ENCODE measurements at regions not wholly inside any gene's neighbourhood (a gene's known extent, or its start where the extent isn't known, plus 50 kb on each side); places are given as distances from the start of the nearest gene placed in this dataset.
A peak's percentile ranks its signal among the peaks of the same experiment; 100 is the strongest.

- WGBS (ENCODE audit: extremely low coverage, insufficient coverage, low lambda C conversion rate), result no CpG with 5 or more reads among the region's 1 CpG
- Histone ChIP-seq H3K4ac (ENCODE audit: low read depth, low read length) (no peak overlapping the region), H3K79me1 (ENCODE audit: low read length) (no peaks in the 10 kb centered on the region), H3K18ac (ENCODE audit: low read length) (no peak overlapping the region), H3K27ac (ENCODE audit: low read depth, low read length) (no peak overlapping the region), H2BK15ac (replicated peaks; ENCODE audit: low read depth) (no peak overlapping the region), H3K27me3 (ENCODE audit: insufficient read depth, low read length, poor library complexity) (peaks cover 2% of the 10 kb centered on the region), H3K9ac (ENCODE audit: low read length) (no peak overlapping the region), H3K4me3 (ENCODE audit: low read length) (no peak overlapping the region), H4K5ac (ENCODE audit: low read length) (no peak overlapping the region), H3K4me1 (ENCODE audit: control insufficient read depth, low read depth, low read length) (no peaks in the 10 kb centered on the region), H2BK120ac (ENCODE audit: low read depth, low read length) (no peak overlapping the region), H4K8ac (ENCODE audit: low read depth, low read length) (no peak overlapping the region), H3K79me2 (ENCODE audit: control insufficient read depth, insufficient read depth, low read length) (no peaks in the 10 kb centered on the region), H3K4me2 (ENCODE audit: low read length) (no peak overlapping the region), H3K36me3 (ENCODE audit: control insufficient read depth, insufficient read depth, low read length) (no peaks in the 10 kb centered on the region), H3K23ac (ENCODE audit: low read length) (no peak overlapping the region), H3K56ac (ENCODE audit: low read length) (no peak overlapping the region), H2AK5ac (ENCODE audit: low read length) (no peak overlapping the region), H2BK5ac (ENCODE audit: low read length) (no peak overlapping the region)
- no peak for DNase-seq
These were observed 302.1 kb upstream of the MME start for GRCh38 chr3:154778057-154778456.

- Histone ChIP-seq H3K36me3 (ENCODE audit: control insufficient read depth, insufficient read depth, low read length) (no peaks in the 10 kb centered on the region), H4K5ac (ENCODE audit: low read length) (no peak overlapping the region), H2BK15ac (replicated peaks; ENCODE audit: low read depth) (no peak overlapping the region), H2BK5ac (ENCODE audit: low read length) (no peak overlapping the region), H3K27ac (ENCODE audit: low read depth, low read length) (no peak overlapping the region), H3K4me1 (ENCODE audit: control insufficient read depth, low read depth, low read length) (no peaks in the 10 kb centered on the region), H3K23ac (ENCODE audit: low read length) (no peak overlapping the region), H3K9ac (ENCODE audit: low read length) (no peak overlapping the region), H3K79me2 (ENCODE audit: control insufficient read depth, insufficient read depth, low read length) (no peaks in the 10 kb centered on the region), H3K4me2 (ENCODE audit: low read length) (no peak overlapping the region), H3K4me3 (ENCODE audit: low read length) (no peak overlapping the region), H3K4ac (ENCODE audit: low read depth, low read length) (no peak overlapping the region), H4K8ac (ENCODE audit: low read depth, low read length) (no peak overlapping the region), H3K79me1 (ENCODE audit: low read length) (no peaks in the 10 kb centered on the region), H2BK120ac (ENCODE audit: low read depth, low read length) (no peak overlapping the region), H3K56ac (ENCODE audit: low read length) (no peak overlapping the region), H2AK5ac (ENCODE audit: low read length) (no peak overlapping the region), H3K18ac (ENCODE audit: low read length) (no peak overlapping the region), H3K27me3 (ENCODE audit: insufficient read depth, low read length, poor library complexity) (peaks cover 1% of the 10 kb centered on the region)
- no CpG with 5 or more reads among the region's 5 CpGs for WGBS (ENCODE audit: extremely low coverage, insufficient coverage, low lambda C conversion rate)
- DNase-seq, result peak; percentile 14
These were observed 303.4 kb upstream of the MME start for GRCh38 chr3:154776549-154777225.

GRCh38 chr3:154775821-154776548, 304.1 kb upstream of the MME start:
- H3K4me2 ChIP-seq (ENCODE audit: low read length), result no peak overlapping the region
- H3K4ac ChIP-seq (ENCODE audit: low read depth, low read length), result no peak overlapping the region
- H3K79me2 ChIP-seq (ENCODE audit: control insufficient read depth, insufficient read depth, low read length), result no peaks in the 10 kb centered on the region
- H4K8ac ChIP-seq (ENCODE audit: low read depth, low read length), result no peak overlapping the region
- no peak overlapping the region for H3K27ac ChIP-seq (ENCODE audit: low read depth, low read length)
- peak; percentile 34 for DNase-seq
- H3K4me3 ChIP-seq (ENCODE audit: low read length), result no peak overlapping the region
- no peaks in the 10 kb centered on the region for H3K36me3 ChIP-seq (ENCODE audit: control insufficient read depth, insufficient read depth, low read length)
- H3K4me1 ChIP-seq (ENCODE audit: control insufficient read depth, low read depth, low read length), result no peaks in the 10 kb centered on the region
- H4K5ac ChIP-seq (ENCODE audit: low read length), result no peak overlapping the region
- no peak overlapping the region for H3K9ac ChIP-seq (ENCODE audit: low read length)
- no peak overlapping the region for H3K23ac ChIP-seq (ENCODE audit: low read length)
- H3K56ac ChIP-seq (ENCODE audit: low read length), result no peak overlapping the region
- no peak overlapping the region for H2BK5ac ChIP-seq (ENCODE audit: low read length)
- H2BK15ac ChIP-seq (replicated peaks; ENCODE audit: low read depth), result no peak overlapping the region
- H3K27me3 ChIP-seq (ENCODE audit: insufficient read depth, low read length, poor library complexity), result no peaks in the 10 kb centered on the region
- no peaks in the 10 kb centered on the region for H3K79me1 ChIP-seq (ENCODE audit: low read length)
- H3K18ac ChIP-seq (ENCODE audit: low read length), result no peak overlapping the region
- no CpG with 5 or more reads among the region's 1 CpG for WGBS (ENCODE audit: extremely low coverage, insufficient coverage, low lambda C conversion rate)
- H2BK120ac ChIP-seq (ENCODE audit: low read depth, low read length), result no peak overlapping the region
- no peak overlapping the region for H2AK5ac ChIP-seq (ENCODE audit: low read length)

GRCh38 chr3:154766765-154767503, 313.2 kb upstream of the MME start:
- no peak for DNase-seq
- no peaks in the 10 kb centered on the region for H3K79me1 ChIP-seq (ENCODE audit: low read length)
- no CpG with 5 or more reads among the region's 5 CpGs for whole genome bisulfite sequencing (ENCODE audit: extremely low coverage, insufficient coverage, low lambda C conversion rate)
- H2BK120ac ChIP-seq (ENCODE audit: low read depth, low read length), result no peak overlapping the region
- H3K18ac ChIP-seq (ENCODE audit: low read length), result no peak overlapping the region
- H4K5ac ChIP-seq (ENCODE audit: low read length), result no peak overlapping the region
- no peak overlapping the region for H3K23ac ChIP-seq (ENCODE audit: low read length)
- no peak overlapping the region for H3K4me3 ChIP-seq (ENCODE audit: low read length)
- no peak overlapping the region for H3K56ac ChIP-seq (ENCODE audit: low read length)
- H3K4me1 ChIP-seq (ENCODE audit: control insufficient read depth, low read depth, low read length), result no peaks in the 10 kb centered on the region
- no peak overlapping the region for H3K4ac ChIP-seq (ENCODE audit: low read depth, low read length)
- no peaks in the 10 kb centered on the region for H3K79me2 ChIP-seq (ENCODE audit: control insufficient read depth, insufficient read depth, low read length)
- H3K4me2 ChIP-seq (ENCODE audit: low read length), result no peak overlapping the region
- H3K27ac ChIP-seq (ENCODE audit: low read depth, low read length), result no peak overlapping the region
- no peak overlapping the region for H2BK5ac ChIP-seq (ENCODE audit: low read length)
- H4K8ac ChIP-seq (ENCODE audit: low read depth, low read length), result no peak overlapping the region
- H2AK5ac ChIP-seq (ENCODE audit: low read length), result no peak overlapping the region
- no peak overlapping the region for H3K9ac ChIP-seq (ENCODE audit: low read length)
- H3K27me3 ChIP-seq (ENCODE audit: insufficient read depth, low read length, poor library complexity), result no peaks in the 10 kb centered on the region
- no peak overlapping the region for H2BK15ac ChIP-seq (replicated peaks; ENCODE audit: low read depth)
- H3K36me3 ChIP-seq (ENCODE audit: control insufficient read depth, insufficient read depth, low read length), result no peaks in the 10 kb centered on the region

DNA sequence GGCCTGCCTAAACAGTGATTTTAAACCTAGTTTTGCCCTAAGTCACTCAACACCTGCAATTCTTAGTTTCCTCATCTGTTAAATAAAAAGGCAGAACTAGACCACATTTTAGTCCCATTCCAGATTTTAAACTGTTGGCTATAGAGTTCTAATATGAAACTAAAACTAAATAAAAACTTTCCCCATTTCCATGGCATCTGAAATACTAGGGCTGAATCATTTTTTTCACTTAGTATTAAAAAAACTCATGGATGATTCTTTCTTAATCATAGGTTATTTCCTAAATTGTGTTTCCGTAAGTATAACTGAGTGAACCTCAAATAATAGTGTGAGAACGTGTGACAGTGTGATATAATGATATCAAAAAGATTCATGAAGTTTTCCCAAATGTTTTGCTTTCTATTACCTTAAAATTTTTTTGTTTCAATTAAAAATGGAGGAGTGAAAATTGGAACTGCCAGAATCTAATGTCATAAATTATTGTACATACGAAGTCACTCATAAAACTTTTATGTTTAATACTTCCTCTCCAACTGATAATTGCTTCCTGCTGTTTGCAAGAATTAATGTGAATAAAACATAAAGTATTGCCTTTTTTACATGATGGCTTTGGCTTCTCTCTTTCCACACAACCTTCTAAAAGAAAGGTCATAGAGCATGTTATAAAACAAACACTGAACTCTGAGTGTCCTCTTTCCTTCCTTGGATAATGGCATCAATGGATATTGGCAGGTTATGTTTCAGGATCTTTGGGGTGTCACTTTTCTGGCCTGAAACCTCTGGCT, 315.1 kb upstream of the MME start:
- H2AK5ac ChIP-seq (ENCODE audit: low read length), result no peak overlapping the region
- no peak overlapping the region for H2BK15ac ChIP-seq (replicated peaks; ENCODE audit: low read depth)
- no peaks in the 10 kb centered on the region for H3K79me1 ChIP-seq (ENCODE audit: low read length)
- WGBS (ENCODE audit: extremely low coverage, insufficient coverage, low lambda C conversion rate), result no CpG with 5 or more reads among the region's 3 CpGs
- H3K23ac ChIP-seq (ENCODE audit: low read length), result no peak overlapping the region
- no peak overlapping the region for H3K4me2 ChIP-seq (ENCODE audit: low read length)
- H3K4me1 ChIP-seq (ENCODE audit: control insufficient read depth, low read depth, low read length), result no peaks in the 10 kb centered on the region
- no peak overlapping the region for H3K4ac ChIP-seq (ENCODE audit: low read depth, low read length)
- H3K56ac ChIP-seq (ENCODE audit: low read length), result no peak overlapping the region
- no peak overlapping the region for H2BK5ac ChIP-seq (ENCODE audit: low read length)
- no peak overlapping the region for H3K18ac ChIP-seq (ENCODE audit: low read length)
- no peak overlapping the region for H4K5ac ChIP-seq (ENCODE audit: low read length)
- H3K79me2 ChIP-seq (ENCODE audit: control insufficient read depth, insufficient read depth, low read length), result no peaks in the 10 kb centered on the region
- no peak overlapping the region for H3K9ac ChIP-seq (ENCODE audit: low read length)
- H3K36me3 ChIP-seq (ENCODE audit: control insufficient read depth, insufficient read depth, low read length), result no peaks in the 10 kb centered on the region
- H3K4me3 ChIP-seq (ENCODE audit: low read length), result no peak overlapping the region
- H3K27me3 ChIP-seq (ENCODE audit: insufficient read depth, low read length, poor library complexity), result no peaks in the 10 kb centered on the region
- no peak overlapping the region for H2BK120ac ChIP-seq (ENCODE audit: low read depth, low read length)
- DNase-seq, result no peak
- no peak overlapping the region for H4K8ac ChIP-seq (ENCODE audit: low read depth, low read length)
- H3K27ac ChIP-seq (ENCODE audit: low read depth, low read length), result no peak overlapping the region
